DOHH2 (cell line): ENCODE measurements at regions not wholly inside any gene's neighbourhood (a gene's known extent, or its start where the extent isn't known, plus 50 kb on each side); places are given as distances from the start of the nearest gene placed in this dataset.

Source experiments
- EZH2phosphoT487 ChIP-seq: fragments of 200-600 bp; sonication (generic); IDR thresholded peaks from 2 replicates; pipeline ENCODE4 v1.6.1; 2017; ENCODE audit warnings: borderline replicate concordance, mild to moderate bottlenecking, antibody characterized with exemption, low read length, moderate library complexity, mixed read lengths
- TF ChIP-seq, protein P1 (sequence below): fragments of 200-600 bp; sonication (generic); IDR thresholded peaks from one replicate; pipeline ENCODE4 v1.5.1; 2014; ENCODE audit warnings: antibody characterized with exemption, mild to moderate bottlenecking, low read depth, low read length; ENCODE audit not compliant: poor library complexity, severe bottlenecking

DNA sequence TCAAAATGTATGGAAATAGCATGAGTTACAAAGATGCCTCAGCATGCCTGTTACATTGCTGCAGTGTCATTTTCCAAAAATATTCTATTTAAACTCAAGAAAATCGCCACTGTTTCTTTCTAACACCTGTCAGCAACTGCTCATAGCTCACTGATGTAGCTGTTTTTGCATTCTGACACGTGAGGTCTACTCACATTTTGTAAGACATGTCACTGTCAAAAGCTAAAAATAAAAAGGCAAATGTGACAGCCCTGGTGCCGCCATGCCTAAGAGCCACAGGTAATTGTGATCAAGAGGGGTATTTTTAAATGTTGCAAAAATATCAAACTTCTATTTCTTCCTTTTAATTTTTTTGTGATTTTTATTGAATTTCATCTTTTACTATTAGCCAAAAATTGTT, 556.2 kb upstream of the TMPRSS15 start:
- TF ChIP-seq, protein P1, sequence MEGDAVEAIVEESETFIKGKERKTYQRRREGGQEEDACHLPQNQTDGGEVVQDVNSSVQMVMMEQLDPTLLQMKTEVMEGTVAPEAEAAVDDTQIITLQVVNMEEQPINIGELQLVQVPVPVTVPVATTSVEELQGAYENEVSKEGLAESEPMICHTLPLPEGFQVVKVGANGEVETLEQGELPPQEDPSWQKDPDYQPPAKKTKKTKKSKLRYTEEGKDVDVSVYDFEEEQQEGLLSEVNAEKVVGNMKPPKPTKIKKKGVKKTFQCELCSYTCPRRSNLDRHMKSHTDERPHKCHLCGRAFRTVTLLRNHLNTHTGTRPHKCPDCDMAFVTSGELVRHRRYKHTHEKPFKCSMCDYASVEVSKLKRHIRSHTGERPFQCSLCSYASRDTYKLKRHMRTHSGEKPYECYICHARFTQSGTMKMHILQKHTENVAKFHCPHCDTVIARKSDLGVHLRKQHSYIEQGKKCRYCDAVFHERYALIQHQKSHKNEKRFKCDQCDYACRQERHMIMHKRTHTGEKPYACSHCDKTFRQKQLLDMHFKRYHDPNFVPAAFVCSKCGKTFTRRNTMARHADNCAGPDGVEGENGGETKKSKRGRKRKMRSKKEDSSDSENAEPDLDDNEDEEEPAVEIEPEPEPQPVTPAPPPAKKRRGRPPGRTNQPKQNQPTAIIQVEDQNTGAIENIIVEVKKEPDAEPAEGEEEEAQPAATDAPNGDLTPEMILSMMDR = no peak
- no peak for TF ChIP-seq EZH2phosphoT487
